ENCODE measurements at regions not wholly inside any gene's neighbourhood (a gene's known extent, or its start where the extent isn't known, plus 50 kb on each side); places are given as distances from the start of the nearest gene placed in this dataset.

- TF ChIP-seq MAX (IDR thresholded peaks at IDR 0.05; ENCODE audit: insufficient read depth, insufficient read length) (no peak), POLR2A (IDR thresholded peaks at IDR 0.05; ENCODE audit: low read depth, low read length) (no peak), EZH2 (IDR thresholded peaks at IDR 0.05; ENCODE audit: borderline replicate concordance, low read depth, low read length, severe bottlenecking) (no peak), POLR2AphosphoS5 (IDR thresholded peaks at IDR 0.05; ENCODE audit: insufficient read depth, low read depth, low read length) (no peak), MYC (IDR thresholded peaks at IDR 0.05; ENCODE audit: low read depth, low read length) (no peak), GATA2 (IDR thresholded peaks at IDR 0.05; ENCODE audit: insufficient read depth, insufficient read length, low read depth, low read length) (no peak), FOS (IDR thresholded peaks at IDR 0.05; ENCODE audit: borderline replicate concordance, insufficient read depth, low read length) (no peak), CTCF (IDR thresholded peaks at IDR 0.05; ENCODE audit: extremely low read depth in 1 of 2, insufficient read depth in 1 of 2, low read depth in 1 of 2, low read length in 2 of 2) (no peak), JUN (IDR thresholded peaks at IDR 0.05; ENCODE audit: borderline replicate concordance, insufficient read depth, insufficient read length, low read depth) (no peak)
- no peaks in the 10 kb centered on the region for H4K20me1 ChIP-seq (replicated peaks; ENCODE audit: control insufficient read depth, extremely low read depth, insufficient read depth, low read length)
- no peaks in the 10 kb centered on the region for H3K27me3 ChIP-seq (ENCODE audit: control insufficient read depth in 2 of 2, insufficient read depth in 2 of 2, low read length in 2 of 2)
- BruUV-seq (replicated peaks) = no TSS peak
- H3K27ac ChIP-seq (ENCODE audit: insufficient read depth, low read depth, low read length) = no peak overlapping the region
- no peak overlapping the region for H3K4me3 ChIP-seq (replicated peaks in 1 of 3; ENCODE audit: insufficient read depth in 1 of 3, low read depth in 1 of 3, low read length in 3 of 3)
- no peak overlapping the region for H2AFZ ChIP-seq (ENCODE audit: low read depth, low read length)
- H3K9me3 ChIP-seq (replicated peaks; ENCODE audit: control insufficient read depth, insufficient read depth, low read length) = no peaks in the 10 kb centered on the region
- DNase-seq (ENCODE audit: low read depth, low spot score) = no peak
- no peaks in the 10 kb centered on the region for H3K4me1 ChIP-seq (ENCODE audit: control insufficient read depth, extremely low read depth, insufficient read depth, low read length)
- dilution Hi-C loops (cut with MboI; ENCODE audit: extremely low pct_ligation_motif_present, low sequenced_read_pairs) (no loop called here), intact Hi-C loops (cut with micrococcal nuclease) (no loop called here)
- H3K79me2 ChIP-seq (ENCODE audit: control insufficient read depth, insufficient read depth, low read length) = no peaks in the 10 kb centered on the region
- FAIRE-seq = no peak
- no peak overlapping the region for H3K4me2 ChIP-seq (ENCODE audit: insufficient read depth, low read length)
- ChIA-PET POLR2A (no interaction called here), CTCF (interaction anchor here (0.7 to 1.0 kb wide), 2 partner anchors 9 to 202 kb away, joined by 3 read pairs; no protein-coding TSS in a partner anchor)
- no peaks in the 10 kb centered on the region for H3K36me3 ChIP-seq (ENCODE audit: control insufficient read depth in 2 of 2, extremely low read depth in 1 of 2, insufficient read depth in 2 of 2, low read length in 2 of 2)
- no peak overlapping the region for H3K9ac ChIP-seq (replicated peaks; ENCODE audit: extremely low read depth, insufficient read depth, low read length)
- H3K9me1 ChIP-seq (replicated peaks; ENCODE audit: control insufficient read depth, extremely low read depth, insufficient read depth, low read length) = no peaks in the 10 kb centered on the region
Measured at GRCh38 chr1:196063294-196063693, 544.9 kb downstream of the KCNT2 start.
